T-helper 9 cell (primary cell): ENCODE measurements at regions not wholly inside any gene's neighbourhood (a gene's known extent, or its start where the extent isn't known, plus 50 kb on each side); places are given as distances from the start of the nearest gene placed in this dataset.
"Not testable (repeated sequence)": the region's sequence is repeated elsewhere in the genome, so short reads cannot be mapped to it uniquely, and the experiment has no call there.

Source experiments
- DNase-seq: peaks from one replicate; pipeline ENCODE4 v3.0.0-alpha.2; 2020

DNA sequence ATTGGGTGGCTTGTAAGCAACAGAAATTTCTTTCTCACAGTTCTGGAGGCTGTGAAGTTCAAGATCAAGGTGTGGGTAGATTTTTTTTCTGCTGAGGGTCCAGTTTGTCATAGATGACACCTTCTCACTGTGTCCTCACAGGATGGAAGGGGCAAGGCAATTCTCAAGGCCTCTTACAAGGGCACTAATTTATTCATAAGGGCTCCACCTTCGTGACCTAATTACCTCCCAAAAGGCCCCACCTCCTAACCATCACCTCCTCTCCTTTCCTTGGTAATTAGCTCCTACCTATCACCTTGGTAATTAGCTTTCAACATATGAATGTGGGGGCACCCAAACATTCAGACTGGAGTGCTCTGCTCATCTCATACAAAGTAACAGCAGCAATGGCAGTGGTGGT is 92.3 kb upstream of the CD44 start:
- no peak for DNase-seq

- DNase-seq, result peak; percentile 42
These were observed 91.8 kb upstream of the CD44 start for GRCh38 chr11:35047179-35047578.

DNA sequence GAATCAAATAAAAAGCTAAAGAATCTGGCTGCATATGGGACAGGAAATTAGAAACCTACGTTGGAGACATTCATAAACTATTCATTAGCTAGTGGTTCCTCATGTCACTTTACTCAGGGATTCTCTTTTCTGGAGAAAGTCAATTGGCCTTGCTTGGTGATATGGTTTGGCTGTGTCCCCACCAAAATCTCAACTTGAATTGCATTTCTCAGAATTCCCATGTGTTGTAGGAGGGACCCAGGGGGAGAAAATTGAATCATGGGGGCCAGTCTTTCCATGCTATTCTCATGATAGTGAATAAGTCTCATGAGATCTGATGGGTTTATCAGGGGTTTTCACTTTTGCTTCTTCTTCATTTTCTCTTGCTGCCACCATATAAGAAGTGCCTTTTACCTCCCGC is 91.2 kb upstream of the CD44 start:
- no peak for DNase-seq

DNA sequence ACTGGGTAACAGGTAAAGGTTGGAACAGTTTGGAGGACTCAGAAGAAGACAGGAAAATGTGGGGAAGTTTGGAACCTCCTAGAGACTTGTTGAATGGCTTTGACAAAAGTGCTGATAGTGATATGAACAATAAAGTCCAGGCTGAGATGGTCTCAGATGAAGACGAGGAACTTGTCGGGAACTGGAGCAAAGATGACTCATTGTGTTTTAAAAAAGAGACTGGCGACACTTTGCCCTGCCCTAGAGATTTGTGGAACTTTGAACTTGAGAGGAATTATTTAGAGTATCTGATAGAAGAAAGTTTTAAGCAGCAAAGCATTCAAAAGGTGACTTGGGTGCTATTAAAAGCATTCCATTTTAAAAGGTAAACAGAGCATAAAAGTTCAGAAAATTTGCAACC is 90.6 kb upstream of the CD44 start:
- DNase-seq, result not testable (repeated sequence)

DNA sequence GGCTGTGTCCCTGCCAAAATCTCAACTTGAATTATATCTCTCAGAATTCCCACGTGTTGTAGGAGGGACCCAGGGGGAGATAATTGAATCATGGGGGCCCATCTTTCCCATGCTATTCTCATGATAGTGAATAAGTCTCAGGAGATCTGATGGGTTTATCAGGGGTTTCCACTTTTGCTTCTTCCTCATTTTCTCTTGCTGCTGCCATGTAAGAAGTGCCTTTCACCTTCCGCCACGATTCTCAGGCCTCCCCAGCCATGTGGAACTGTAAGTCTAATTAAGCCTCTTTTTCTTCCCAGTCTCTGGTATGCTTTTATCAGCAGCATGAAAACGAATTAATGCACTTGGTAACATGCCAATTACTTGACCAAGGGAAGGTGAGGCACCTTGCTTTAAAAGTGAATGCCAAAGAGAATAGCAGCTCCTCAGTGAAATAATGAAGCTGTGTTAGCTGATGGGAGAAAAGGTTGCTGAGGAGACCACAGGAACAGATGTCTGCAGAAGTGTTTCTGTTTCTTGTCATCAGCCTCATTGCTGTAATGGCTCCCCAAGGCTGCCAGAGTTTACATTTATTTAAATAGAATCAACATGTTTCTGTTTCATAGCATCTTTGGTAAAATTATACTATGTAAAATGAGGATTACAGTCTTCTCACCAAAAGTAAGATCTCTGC is 89.0 kb upstream of the CD44 start:
- no peak for DNase-seq

- no peak for DNase-seq
These were observed 88.4 kb upstream of the CD44 start for GRCh38 chr11:35050541-35050995.

DNA sequence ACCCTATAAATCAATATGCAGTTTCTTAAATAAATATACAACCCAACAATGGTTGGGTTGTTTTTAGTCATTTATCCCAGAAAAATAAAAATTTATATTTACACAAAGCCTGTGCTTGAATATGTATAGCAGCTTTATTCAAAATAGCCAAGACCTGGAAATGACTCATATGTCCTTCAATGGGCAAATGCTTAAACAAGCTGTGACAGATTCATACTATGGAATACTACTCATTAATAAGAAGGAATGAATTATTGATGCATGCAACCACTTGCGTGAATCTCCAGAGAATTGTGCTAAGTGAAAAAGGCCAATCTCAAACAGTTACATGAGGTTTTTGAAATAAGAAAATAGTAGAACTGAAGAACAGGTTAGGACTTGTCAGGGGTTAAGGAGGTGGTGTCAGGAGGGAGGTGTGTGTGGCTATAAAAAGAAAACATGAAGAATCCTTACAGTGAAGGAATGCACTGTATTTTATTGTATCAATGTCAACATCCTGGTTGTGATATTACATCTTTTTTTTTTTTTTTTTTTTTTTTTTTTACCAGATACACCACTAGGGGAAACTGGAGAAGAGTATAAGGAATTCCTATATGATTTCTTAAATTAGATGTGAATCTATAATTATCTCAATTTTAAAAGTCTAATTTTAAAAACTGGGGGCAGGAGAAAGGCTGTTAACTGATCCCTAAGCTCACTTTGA is 82.4 kb upstream of the CD44 start:
- DNase-seq, result no peak

- no peak for DNase-seq
These were observed 80.9 kb upstream of the CD44 start for GRCh38 chr11:35057926-35058668.

DNA sequence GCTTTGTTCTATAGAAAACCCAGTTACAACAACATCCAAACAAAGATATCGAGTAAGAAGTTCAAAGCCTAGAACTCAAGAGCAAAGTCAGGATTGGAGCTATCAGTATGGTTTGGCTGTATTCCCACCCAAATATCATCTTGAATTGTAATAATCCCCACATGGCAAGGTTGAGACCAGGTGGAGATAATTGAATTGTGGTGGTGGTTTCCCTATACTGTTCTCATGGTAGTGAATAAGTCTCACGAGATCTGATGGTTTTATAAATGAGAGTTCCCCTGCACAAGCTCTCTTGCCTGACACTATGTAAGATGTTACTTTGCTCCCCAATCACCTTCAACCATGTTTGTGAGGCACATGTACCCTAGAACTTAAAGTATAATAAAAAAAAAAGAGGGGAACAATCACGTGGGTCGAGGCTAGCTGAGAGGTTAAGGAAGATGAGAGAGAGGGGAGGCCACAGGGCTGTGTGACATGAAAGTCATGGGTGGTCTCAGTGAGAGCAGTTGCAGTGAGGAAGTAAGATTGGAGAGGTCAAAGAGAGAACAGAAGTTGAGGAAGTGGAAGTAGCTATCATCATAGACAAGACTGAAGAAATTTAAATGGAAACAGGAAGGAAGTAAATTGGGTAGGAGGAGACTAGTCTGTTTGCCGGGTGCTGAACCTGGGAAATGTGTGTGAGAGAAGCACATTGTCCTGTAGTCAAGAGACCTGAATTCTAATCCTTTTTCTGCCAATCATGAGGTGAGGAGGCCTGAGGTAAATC is 80.1 kb upstream of the CD44 start:
- no peak for DNase-seq

GRCh38 chr11:35061516-35062440 is 77.2 kb upstream of the CD44 start:
- DNase-seq, result no peak

GRCh38 chr11:35063488-35063931 is 75.5 kb upstream of the CD44 start:
- no peak for DNase-seq

DNA sequence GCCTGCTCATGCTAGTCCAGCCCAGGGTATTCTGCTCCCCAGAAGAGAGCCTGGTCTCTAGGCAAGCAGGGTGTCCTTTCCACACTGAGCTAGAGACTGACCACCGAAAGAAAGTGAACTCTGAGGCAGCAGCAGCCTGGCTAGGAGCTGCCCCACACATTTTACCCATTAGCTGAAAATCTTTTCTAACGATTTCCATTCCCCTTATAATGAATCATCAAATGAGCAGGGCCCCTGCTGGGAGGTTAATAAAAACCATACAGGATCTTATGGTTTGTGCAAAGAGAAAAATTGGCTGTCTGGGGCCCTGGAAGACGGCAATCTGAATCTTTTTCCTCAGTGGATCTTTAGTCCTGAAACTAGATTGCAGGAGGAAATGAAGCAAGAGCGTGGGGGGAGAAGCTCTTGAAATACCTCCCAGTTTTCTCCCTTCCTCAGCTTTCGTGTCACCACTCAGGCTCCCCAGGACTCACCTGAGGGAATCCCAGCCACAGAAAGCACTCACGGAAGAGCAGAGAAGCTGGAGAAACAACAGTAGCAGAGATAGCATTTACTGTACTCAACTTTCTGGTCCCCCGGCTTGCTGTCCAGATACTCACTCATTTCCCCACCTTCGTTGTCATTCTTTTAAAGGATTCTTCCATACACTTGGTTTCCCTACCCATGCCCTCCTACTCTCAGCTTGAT is 74.7 kb upstream of the CD44 start:
- no peak for DNase-seq

GRCh38 chr11:35065566-35065965 is 73.4 kb upstream of the CD44 start:
- no peak for DNase-seq

- DNase-seq, result no peak
These were observed 72.9 kb upstream of the CD44 start for GRCh38 chr11:35066030-35066429.

- DNase-seq, result no peak
These were observed 72.1 kb upstream of the CD44 start for GRCh38 chr11:35066783-35067423.

DNA sequence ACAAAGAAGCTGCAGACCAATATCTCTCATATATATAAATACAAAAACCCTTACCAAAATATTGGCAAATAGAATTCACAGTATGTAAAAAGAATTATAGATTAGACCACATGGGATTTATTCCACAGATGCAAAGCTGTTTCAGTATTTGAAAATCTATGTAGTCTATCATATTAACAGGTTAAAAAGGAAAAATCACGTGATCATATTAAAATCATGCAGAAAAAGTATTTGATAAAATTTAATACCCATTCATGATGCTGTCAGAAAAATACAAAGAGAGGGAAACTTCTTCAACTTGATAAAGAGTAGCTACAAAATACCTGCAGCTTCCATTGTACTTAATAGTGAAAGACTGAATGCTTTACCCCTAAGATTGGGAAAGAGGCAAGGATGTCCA is 67.2 kb upstream of the CD44 start:
- DNase-seq, result no peak

GRCh38 chr11:35073691-35074419 is 65.1 kb upstream of the CD44 start:
- DNase-seq, result no peak

DNA sequence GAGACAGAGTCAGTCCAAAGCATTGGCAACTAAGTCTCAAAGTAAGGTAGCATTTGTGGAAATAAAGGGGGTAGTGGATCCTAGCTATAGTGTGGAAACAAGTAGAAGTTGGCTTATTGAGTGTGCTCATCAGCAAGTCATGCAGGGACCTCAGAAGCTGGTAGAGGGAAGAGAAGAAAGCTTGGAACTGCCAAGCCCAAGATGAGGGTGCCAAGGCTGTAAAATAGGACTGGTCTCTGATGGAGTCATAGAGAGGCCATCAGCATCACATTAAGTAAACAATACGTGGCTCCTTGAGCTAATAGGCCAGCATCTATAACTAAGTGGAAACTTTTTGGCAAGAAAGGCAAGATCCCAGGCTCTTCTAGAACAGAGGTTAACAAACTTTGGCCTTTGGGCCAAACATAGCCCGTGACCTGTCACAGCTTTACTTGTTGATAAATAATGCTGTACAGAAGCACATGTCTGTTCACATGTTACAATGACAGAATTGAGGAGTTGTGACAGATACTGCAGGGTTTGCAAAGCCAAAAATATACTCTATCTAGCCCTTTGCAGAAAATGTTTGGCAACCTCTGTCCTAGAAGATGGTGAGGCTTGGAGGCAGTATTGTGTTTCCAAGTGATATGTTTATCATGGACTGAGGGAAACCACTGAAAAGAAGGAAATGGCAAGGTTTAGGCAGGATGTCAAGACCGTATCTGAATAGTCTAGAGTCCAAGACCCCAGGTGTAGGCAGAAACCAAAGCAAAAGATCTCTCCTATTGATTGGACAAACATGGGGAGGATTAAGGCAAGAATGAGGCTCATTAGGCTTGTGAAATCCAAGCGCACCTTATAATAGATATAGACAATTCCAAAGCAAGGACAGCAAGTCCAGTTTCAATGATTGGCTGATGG is 62.5 kb upstream of the CD44 start:
- no peak for DNase-seq
